ENCODE measurements at regions not wholly inside any gene's neighbourhood (a gene's known extent, or its start where the extent isn't known, plus 50 kb on each side); places are given as distances from the start of the nearest gene placed in this dataset.

DNA sequence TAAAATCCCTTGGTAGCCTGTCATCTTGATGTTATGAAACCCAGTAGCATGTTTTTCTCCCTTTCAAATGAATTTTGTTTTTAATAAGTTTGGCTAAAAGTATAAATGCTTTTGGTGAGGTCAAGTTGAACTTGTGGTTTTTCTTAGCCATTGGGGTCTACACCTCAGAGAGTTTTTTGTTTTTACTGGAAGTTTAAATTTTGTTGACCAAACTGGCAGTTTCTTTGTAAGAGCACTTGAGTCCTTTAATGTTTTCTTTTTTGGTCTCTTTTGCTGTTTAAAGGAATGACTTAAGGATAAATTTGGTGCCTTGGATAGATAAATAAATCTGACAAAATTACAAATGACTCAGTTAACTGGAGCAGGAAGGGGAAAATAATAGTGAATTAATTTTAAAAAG is 577.3 kb downstream of the SATB2 start:
- Histone ChIP-seq H3K4me2 (ENCODE audit: low read length) (no peak overlapping the region), H2AFZ (ENCODE audit: low read depth, low read length) (no peak overlapping the region), H3K9ac (ENCODE audit: low read length) (no peak overlapping the region), H3K9me3 (ENCODE audit: insufficient read depth, low read length) (no peaks in the 10 kb centered on the region), H4K20me1 (ENCODE audit: insufficient read depth, low read length) (no peaks in the 10 kb centered on the region), H3K27ac (ENCODE audit: low read length) (no peak overlapping the region), H3K36me3 (replicated peaks; ENCODE audit: low read depth, low read length) (no peaks in the 10 kb centered on the region), H3K79me2 (ENCODE audit: low read length) (no peaks in the 10 kb centered on the region), H3K4me1 (ENCODE audit: low read length) (no peaks in the 10 kb centered on the region), H3K27me3 (ENCODE audit: low read depth, low read length) (no peaks in the 10 kb centered on the region), H3K4me3 (ENCODE audit: low read length) (no peak overlapping the region)
- no peak for TF ChIP-seq EZH2phosphoT487 (IDR thresholded peaks at IDR 0.05; ENCODE audit: low read depth)

DNA sequence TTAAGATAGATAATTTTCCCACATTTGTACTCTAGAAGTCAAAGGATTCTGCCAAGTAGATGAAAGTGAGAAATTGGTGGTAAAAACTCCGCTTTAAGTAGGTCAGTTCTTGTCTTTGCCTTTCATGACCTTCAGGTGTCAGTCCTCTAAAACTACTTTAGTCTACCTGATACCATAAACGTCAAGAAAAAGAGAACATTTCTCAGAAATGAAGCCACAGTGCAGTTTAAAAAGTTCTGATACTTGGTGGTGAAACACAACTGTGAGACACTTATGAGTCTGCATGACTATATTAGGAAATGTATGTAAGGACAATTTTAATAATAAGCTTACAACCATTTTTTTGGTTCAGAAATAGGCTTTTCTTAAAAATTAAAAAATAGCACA is 583.3 kb downstream of the SATB2 start:
- no peaks in the 10 kb centered on the region for H3K4me1 ChIP-seq (ENCODE audit: low read length)
- H3K9ac ChIP-seq (ENCODE audit: low read length): no peak overlapping the region
- no peaks in the 10 kb centered on the region for H3K36me3 ChIP-seq (replicated peaks; ENCODE audit: low read depth, low read length)
- no peaks in the 10 kb centered on the region for H3K9me3 ChIP-seq (ENCODE audit: insufficient read depth, low read length)
- H3K27ac ChIP-seq (ENCODE audit: low read length): no peak overlapping the region
- no peak overlapping the region for H3K4me3 ChIP-seq (ENCODE audit: low read length)
- H4K20me1 ChIP-seq (ENCODE audit: insufficient read depth, low read length): no peaks in the 10 kb centered on the region
- H2AFZ ChIP-seq (ENCODE audit: low read depth, low read length): no peak overlapping the region
- TF ChIP-seq, protein P1, sequence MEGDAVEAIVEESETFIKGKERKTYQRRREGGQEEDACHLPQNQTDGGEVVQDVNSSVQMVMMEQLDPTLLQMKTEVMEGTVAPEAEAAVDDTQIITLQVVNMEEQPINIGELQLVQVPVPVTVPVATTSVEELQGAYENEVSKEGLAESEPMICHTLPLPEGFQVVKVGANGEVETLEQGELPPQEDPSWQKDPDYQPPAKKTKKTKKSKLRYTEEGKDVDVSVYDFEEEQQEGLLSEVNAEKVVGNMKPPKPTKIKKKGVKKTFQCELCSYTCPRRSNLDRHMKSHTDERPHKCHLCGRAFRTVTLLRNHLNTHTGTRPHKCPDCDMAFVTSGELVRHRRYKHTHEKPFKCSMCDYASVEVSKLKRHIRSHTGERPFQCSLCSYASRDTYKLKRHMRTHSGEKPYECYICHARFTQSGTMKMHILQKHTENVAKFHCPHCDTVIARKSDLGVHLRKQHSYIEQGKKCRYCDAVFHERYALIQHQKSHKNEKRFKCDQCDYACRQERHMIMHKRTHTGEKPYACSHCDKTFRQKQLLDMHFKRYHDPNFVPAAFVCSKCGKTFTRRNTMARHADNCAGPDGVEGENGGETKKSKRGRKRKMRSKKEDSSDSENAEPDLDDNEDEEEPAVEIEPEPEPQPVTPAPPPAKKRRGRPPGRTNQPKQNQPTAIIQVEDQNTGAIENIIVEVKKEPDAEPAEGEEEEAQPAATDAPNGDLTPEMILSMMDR (IDR thresholded peaks at IDR 0.05; ENCODE audit: low read depth, low read length): no peak
- TF ChIP-seq EZH2phosphoT487 (IDR thresholded peaks at IDR 0.05; ENCODE audit: low read depth): no peak
- no peak overlapping the region for H3K4me2 ChIP-seq (ENCODE audit: low read length)
- H3K79me2 ChIP-seq (ENCODE audit: low read length): no peaks in the 10 kb centered on the region
- no peaks in the 10 kb centered on the region for H3K27me3 ChIP-seq (ENCODE audit: low read depth, low read length)

DNA sequence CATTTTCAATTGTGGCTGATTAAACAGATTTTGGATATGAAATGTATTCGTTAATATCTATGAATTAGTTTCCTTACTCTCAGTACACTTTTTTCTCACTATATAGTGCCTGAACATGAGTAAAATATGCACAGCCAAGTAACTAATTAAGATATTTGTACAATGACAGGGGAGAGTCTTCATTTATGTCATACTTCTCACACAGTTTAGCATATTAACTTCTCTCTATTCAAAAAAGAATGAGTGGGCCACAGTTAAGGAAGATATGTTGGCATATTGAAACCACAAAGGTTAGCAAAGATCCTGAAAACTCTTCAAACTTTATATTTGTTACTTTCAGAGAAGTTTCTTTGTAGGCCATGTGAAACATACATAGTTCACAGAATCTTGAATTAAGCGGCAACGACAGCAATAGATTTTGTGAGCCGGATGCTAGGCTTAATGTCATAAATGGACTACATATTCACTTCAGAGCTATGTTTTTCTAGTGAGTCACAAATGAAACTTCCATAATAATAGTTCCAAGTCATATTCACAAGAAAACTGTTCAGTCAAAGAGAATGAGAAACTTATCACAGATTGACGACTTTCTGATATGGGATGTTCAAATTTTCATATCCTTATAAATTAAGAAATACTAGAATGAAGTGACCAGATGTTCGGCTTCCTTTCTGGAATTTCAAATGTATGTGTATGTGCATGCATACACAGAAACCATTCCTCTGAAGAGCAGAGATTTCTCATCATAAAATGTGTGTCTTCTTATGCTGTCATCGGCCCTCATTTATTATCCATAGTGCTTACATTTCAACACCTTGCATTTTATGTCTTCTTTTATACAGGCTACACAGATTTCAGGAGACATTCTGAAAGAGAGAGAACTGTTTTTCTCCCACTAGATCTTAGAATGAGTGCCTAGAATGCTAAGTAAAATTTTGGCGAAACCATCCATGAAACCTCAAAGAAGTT is 584.0 kb downstream of the SATB2 start:
- H3K9me3 ChIP-seq (ENCODE audit: insufficient read depth, low read length): no peaks in the 10 kb centered on the region
- no peaks in the 10 kb centered on the region for H3K27me3 ChIP-seq (ENCODE audit: low read depth, low read length)
- H3K4me3 ChIP-seq (ENCODE audit: low read length): no peak overlapping the region
- no peak overlapping the region for H3K4me2 ChIP-seq (ENCODE audit: low read length)
- no peaks in the 10 kb centered on the region for H3K79me2 ChIP-seq (ENCODE audit: low read length)
- H4K20me1 ChIP-seq (ENCODE audit: insufficient read depth, low read length): no peaks in the 10 kb centered on the region
- no peaks in the 10 kb centered on the region for H3K36me3 ChIP-seq (replicated peaks; ENCODE audit: low read depth, low read length)
- TF ChIP-seq, protein P1 (IDR thresholded peaks at IDR 0.05; ENCODE audit: low read depth, low read length): no peak
- no peak for TF ChIP-seq EZH2phosphoT487 (IDR thresholded peaks at IDR 0.05; ENCODE audit: low read depth)
- H2AFZ ChIP-seq (ENCODE audit: low read depth, low read length): no peak overlapping the region
- no peak overlapping the region for H3K9ac ChIP-seq (ENCODE audit: low read length)
- no peaks in the 10 kb centered on the region for H3K4me1 ChIP-seq (ENCODE audit: low read length)
- no peak overlapping the region for H3K27ac ChIP-seq (ENCODE audit: low read length)

DNA sequence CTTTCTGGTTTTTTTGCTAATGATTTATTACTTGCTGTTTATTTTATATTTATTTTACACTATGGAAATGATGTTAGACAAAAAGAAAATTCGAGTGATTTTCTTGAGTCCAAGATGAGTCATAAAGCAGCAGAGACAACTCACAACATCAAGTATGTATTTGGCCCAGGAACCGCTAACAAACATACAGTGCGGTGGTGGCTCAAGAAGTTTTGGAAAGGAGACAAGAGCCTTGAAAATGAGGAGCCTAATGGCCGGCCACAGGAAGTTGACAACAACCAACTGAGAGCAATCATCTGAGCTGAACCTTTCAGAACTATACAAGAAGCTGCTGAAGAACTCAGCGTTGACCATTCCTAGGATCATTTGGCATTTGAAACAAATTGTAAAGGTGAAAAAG is 594.1 kb downstream of the SATB2 start:
- no peak overlapping the region for H3K4me3 ChIP-seq (ENCODE audit: low read length)
- H3K36me3 ChIP-seq (replicated peaks; ENCODE audit: low read depth, low read length): no peaks in the 10 kb centered on the region
- no peaks in the 10 kb centered on the region for H3K27me3 ChIP-seq (ENCODE audit: low read depth, low read length)
- H4K20me1 ChIP-seq (ENCODE audit: insufficient read depth, low read length): no peaks in the 10 kb centered on the region
- H3K27ac ChIP-seq (ENCODE audit: low read length): no peak overlapping the region
- TF ChIP-seq EZH2phosphoT487 (IDR thresholded peaks at IDR 0.05; ENCODE audit: low read depth): no peak
- TF ChIP-seq, protein P1 (IDR thresholded peaks at IDR 0.05; ENCODE audit: low read depth, low read length): no peak
- no peak overlapping the region for H3K9ac ChIP-seq (ENCODE audit: low read length)
- H2AFZ ChIP-seq (ENCODE audit: low read depth, low read length): no peak overlapping the region
- no peaks in the 10 kb centered on the region for H3K4me1 ChIP-seq (ENCODE audit: low read length)
- no peaks in the 10 kb centered on the region for H3K9me3 ChIP-seq (ENCODE audit: insufficient read depth, low read length)
- no peaks in the 10 kb centered on the region for H3K79me2 ChIP-seq (ENCODE audit: low read length)
- no peak overlapping the region for H3K4me2 ChIP-seq (ENCODE audit: low read length)

Data from OCI-LY3 (cell line).